Inflammatory macrophage treated with lipopolysaccharide for 1 hour (primary cell): ENCODE measurements at regions not wholly inside any gene's neighbourhood (a gene's known extent, or its start where the extent isn't known, plus 50 kb on each side); places are given as distances from the start of the nearest gene placed in this dataset.
A peak's percentile ranks its signal among the peaks of the same experiment; 100 is the strongest.

ENCODE experiments used
- DNase-seq, 2 donors: peaks; one replicate each; pipeline ENCODE4 v3.0.0-alpha.2; 2020 to 2022

- peak in 1 of 2 donors; percentile 29 for DNase-seq
These were observed 105.6 kb downstream of the GTPBP8 start for GRCh38 chr3:113096188-113096892.

GRCh38 chr3:113097960-113098447, 107.2 kb downstream of the GTPBP8 start:
- DNase-seq = no peak

- no peak for DNase-seq
These were observed 109.3 kb downstream of the GTPBP8 start for GRCh38 chr3:113100063-113100462.

- DNase-seq = peak; percentile 59 to 62
These were observed 107.8 kb upstream of the BOC start for GRCh38 chr3:113103588-113103987.

- no peak for DNase-seq
These were observed 106.8 kb upstream of the BOC start for GRCh38 chr3:113104357-113105092.

- DNase-seq = no peak
These were observed 106.3 kb upstream of the BOC start for GRCh38 chr3:113105093-113105449.

- no peak for DNase-seq
These were observed 105.2 kb upstream of the BOC start for GRCh38 chr3:113105966-113106660.

- DNase-seq = no peak
These were observed 101.1 kb upstream of the BOC start for GRCh38 chr3:113110267-113110666.

- DNase-seq = no peak
These were observed 100.2 kb upstream of the BOC start for GRCh38 chr3:113111011-113111707.

GRCh38 chr3:113113361-113113760, 98.0 kb upstream of the BOC start:
- no peak for DNase-seq

GRCh38 chr3:113117511-113118234, 93.7 kb upstream of the BOC start:
- DNase-seq = no peak

GRCh38 chr3:113118336-113118735, 93.0 kb upstream of the BOC start:
- no peak for DNase-seq

GRCh38 chr3:113124256-113124830, 87.0 kb upstream of the BOC start:
- DNase-seq = no peak

GRCh38 chr3:113125951-113126350, 85.4 kb upstream of the BOC start:
- DNase-seq = no peak

- DNase-seq = no peak
These were observed 82.9 kb upstream of the BOC start for GRCh38 chr3:113128386-113129015.

- no peak for DNase-seq
These were observed 82.2 kb upstream of the BOC start for GRCh38 chr3:113129168-113129567.

- no peak for DNase-seq
These were observed 78.8 kb upstream of the BOC start for GRCh38 chr3:113132571-113132996.

- no peak for DNase-seq
These were observed 78.2 kb upstream of the BOC start for GRCh38 chr3:113133140-113133539.

GRCh38 chr3:113136071-113136470, 75.3 kb upstream of the BOC start:
- DNase-seq = peak; percentile 12 to 43

GRCh38 chr3:113136544-113136943, 74.8 kb upstream of the BOC start:
- no peak for DNase-seq
